ENCODE measurements at regions not wholly inside any gene's neighbourhood (a gene's known extent, or its start where the extent isn't known, plus 50 kb on each side); places are given as distances from the start of the nearest gene placed in this dataset.

DNA sequence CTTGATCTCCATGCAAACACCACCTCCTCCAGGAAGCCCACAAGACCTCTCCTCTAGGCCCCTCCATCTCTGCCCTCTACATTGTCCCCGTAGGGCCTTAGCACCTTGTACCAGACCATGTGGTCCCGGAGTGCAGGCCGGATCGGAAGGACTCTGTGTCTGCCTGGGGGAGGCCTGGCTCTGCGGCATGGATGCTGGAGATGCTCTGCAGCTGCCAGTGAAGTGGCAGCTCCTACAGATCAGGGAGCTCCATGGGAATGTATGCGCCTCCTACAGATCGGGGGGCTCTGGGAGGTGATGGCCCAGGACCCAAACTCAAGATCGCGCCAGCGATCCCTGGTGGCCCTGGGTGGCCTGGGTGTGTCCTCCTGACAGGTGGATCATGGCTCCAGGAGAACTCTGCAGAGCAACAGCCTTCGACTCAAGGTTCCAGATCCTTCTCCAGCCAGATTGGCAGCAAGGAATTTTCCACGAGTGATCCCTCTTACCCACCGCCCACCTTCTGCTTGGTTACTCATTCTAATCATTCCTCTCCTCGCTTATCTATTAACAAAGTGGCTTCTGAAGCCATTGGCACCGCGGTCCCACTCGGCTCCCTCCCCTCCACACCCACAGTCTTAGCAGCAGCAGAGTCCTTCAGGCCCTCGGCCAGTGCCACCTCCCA is 67.3 kb downstream of the ADRA2C start:
- TF ChIP-seq, protein P1, sequence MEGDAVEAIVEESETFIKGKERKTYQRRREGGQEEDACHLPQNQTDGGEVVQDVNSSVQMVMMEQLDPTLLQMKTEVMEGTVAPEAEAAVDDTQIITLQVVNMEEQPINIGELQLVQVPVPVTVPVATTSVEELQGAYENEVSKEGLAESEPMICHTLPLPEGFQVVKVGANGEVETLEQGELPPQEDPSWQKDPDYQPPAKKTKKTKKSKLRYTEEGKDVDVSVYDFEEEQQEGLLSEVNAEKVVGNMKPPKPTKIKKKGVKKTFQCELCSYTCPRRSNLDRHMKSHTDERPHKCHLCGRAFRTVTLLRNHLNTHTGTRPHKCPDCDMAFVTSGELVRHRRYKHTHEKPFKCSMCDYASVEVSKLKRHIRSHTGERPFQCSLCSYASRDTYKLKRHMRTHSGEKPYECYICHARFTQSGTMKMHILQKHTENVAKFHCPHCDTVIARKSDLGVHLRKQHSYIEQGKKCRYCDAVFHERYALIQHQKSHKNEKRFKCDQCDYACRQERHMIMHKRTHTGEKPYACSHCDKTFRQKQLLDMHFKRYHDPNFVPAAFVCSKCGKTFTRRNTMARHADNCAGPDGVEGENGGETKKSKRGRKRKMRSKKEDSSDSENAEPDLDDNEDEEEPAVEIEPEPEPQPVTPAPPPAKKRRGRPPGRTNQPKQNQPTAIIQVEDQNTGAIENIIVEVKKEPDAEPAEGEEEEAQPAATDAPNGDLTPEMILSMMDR (IDR thresholded peaks at IDR 0.05; ENCODE audit: insufficient read depth, low read length, poor library complexity, severe bottlenecking) = no peak
- no peak for TF ChIP-seq EZH2phosphoT487 (conservative IDR thresholded peaks at IDR 0.05; ENCODE audit: low read length)
